Tibial nerve (tissue), 4 donors: ENCODE measurements at regions not wholly inside any gene's neighbourhood (a gene's known extent, or its start where the extent isn't known, plus 50 kb on each side); places are given as distances from the start of the nearest gene placed in this dataset.

ENCODE experiments used
- DNase-seq, 2 donors: peaks; one replicate each; pipeline ENCODE4 v3.0.0-alpha.2; 2019; ENCODE audit warnings: low spot score in 2 of 2
- H3K27ac ChIP-seq, 4 donors: fragments of 200-600 bp; sonication (generic) in 3 of 4; one replicate each; pipeline ENCODE4 v1.5.1; 2017 to 2019; ENCODE audit warnings: mild to moderate bottlenecking in 1 of 4
- H3K27me3 ChIP-seq, 2 donors: fragments of 200-600 bp; sonication (generic) in 1 of 2; one replicate each; pipeline versions ENCODE4 v1.5.1 to v1.6.0; 2017 to 2019
- H3K36me3 ChIP-seq, 3 donors: fragments of 200-600 bp; sonication (generic); one replicate each; pipeline ENCODE4 v1.5.1; 2018 to 2019
- H3K4me1 ChIP-seq, 4 donors: fragments of 200-600 bp; sonication (generic) in 3 of 4; one replicate each; pipeline ENCODE4 v1.5.1; 2017 to 2019
- H3K4me3 ChIP-seq, 4 donors: fragments of 200-600 bp; sonication (generic) in 3 of 4; one replicate each; pipeline ENCODE4 v1.5.1; 2017 to 2019; ENCODE audit warnings: mild to moderate bottlenecking in 1 of 4, moderate library complexity in 1 of 4
- H3K9me3 ChIP-seq, 4 donors: fragments of 200-600 bp; sonication (generic) in 3 of 4; one replicate each; pipeline ENCODE4 v1.5.1; 2017 to 2019
- EP300 ChIP-seq, 2 donors: sonication (generic); formaldehyde crosslinking; IDR thresholded peaks; one replicate each; pipeline ENCODE4 v1.6.1; 2017; ENCODE audit warnings: antibody characterized with exemption in 2 of 2, mild to moderate bottlenecking in 1 of 2
- POLR2A ChIP-seq, 2 donors: fragments of 450-650 bp; IDR thresholded peaks; one replicate each; pipeline ENCODE4 v1.6.1; 2017; ENCODE audit warnings: antibody characterized with exemption in 2 of 2, mild to moderate bottlenecking in 2 of 2, moderate library complexity in 2 of 2
- WGBS, 2 donors: methylation state at CpG; one replicate each; pipeline ENCODE4 v1.1.5; 2018; 5-methylcytosine and 5-hydroxymethylcytosine counted together
- TF ChIP-seq, protein P1 (sequence below), 5 experiments: fragments of 200-600 bp in 3 of 5; fragments of 450-650 bp in 2 of 5; sonication (generic) in 3 of 5; IDR thresholded peaks; one replicate each; pipeline ENCODE4 v1.5.1; 2016 to 2019; ENCODE audit warnings: antibody characterized with exemption in 5 of 5, mild to moderate bottlenecking in 3 of 5, moderate library complexity in 2 of 5

DNA sequence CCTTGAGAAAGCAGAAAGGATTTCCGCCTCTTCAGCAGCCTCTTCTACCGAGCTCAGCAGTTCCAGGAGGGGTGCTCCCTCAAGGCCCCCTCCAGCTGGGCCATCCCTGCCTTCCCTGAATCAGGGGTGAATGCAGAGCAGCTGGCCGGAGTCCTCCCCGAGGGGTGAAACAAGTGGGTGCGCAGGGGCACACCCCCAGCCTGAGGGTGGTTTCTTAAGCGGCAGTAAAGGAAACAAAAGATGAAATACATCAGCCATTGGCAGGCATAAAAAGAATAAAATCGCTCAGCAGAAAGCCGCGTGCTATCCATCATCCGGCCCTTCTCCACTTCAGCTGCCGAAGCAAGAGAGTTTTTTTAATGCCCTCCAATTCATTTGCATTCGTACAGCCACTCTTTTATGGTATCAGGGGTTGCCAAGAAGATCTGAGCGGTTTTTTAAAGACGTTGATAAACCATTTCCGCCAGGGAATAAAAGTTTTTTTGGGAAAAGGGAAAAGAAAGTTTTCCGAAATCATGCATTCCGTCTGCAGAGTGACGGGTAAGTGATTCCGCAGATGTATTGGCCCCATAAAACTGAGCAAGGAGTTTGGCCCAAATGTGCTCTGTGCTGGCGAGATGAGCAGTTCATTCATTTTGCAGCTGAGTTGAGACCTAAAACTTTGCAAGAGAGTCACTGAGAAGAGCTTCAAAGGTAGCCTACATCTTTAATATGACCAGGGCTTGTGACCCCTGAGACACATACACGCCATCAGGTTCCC, 73.7 kb upstream of the ZC3H12A start:
- no peaks in the 10 kb centered on the region for H3K4me1 ChIP-seq
- no peaks in the 10 kb centered on the region for H3K9me3 ChIP-seq
- no peak overlapping the region for H3K4me3 ChIP-seq
- no peaks in the 10 kb centered on the region for H3K36me3 ChIP-seq
- H3K27ac ChIP-seq: no peak overlapping the region
- no peak for DNase-seq
- 34 to 53% methylated on average over 21 of the region's 21 CpGs for WGBS, 2 donors
- no peaks in the 10 kb centered on the region for H3K27me3 ChIP-seq
- no peak for TF ChIP-seq POLR2A (IDR thresholded peaks at IDR 0.05)
- TF ChIP-seq EP300 (IDR thresholded peaks at IDR 0.05): no peak
- TF ChIP-seq, protein P1, sequence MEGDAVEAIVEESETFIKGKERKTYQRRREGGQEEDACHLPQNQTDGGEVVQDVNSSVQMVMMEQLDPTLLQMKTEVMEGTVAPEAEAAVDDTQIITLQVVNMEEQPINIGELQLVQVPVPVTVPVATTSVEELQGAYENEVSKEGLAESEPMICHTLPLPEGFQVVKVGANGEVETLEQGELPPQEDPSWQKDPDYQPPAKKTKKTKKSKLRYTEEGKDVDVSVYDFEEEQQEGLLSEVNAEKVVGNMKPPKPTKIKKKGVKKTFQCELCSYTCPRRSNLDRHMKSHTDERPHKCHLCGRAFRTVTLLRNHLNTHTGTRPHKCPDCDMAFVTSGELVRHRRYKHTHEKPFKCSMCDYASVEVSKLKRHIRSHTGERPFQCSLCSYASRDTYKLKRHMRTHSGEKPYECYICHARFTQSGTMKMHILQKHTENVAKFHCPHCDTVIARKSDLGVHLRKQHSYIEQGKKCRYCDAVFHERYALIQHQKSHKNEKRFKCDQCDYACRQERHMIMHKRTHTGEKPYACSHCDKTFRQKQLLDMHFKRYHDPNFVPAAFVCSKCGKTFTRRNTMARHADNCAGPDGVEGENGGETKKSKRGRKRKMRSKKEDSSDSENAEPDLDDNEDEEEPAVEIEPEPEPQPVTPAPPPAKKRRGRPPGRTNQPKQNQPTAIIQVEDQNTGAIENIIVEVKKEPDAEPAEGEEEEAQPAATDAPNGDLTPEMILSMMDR (IDR thresholded peaks at IDR 0.05): no peak

DNA sequence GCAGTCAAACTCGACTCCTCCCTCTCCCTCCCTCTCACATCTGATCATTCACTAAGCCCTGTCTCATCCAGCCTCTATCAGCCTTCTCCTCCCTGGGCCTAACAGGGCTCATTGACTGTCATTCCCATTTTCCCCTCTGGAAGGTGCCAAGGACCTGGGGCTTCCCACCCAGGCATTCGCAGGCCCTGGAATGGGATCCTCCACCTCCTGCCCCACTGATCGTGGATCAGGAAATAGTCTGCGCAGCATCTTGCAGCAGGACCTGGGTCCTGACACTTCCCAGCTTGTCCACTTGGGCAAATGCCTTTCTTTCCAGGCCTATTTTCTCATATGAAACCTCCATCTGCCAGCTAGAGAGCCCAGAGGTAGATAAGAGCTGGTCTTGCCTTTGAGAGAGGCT, 71.2 kb upstream of the ZC3H12A start:
- 75 to 83% methylated on average over 4 of the region's 4 CpGs for WGBS, 2 donors
- TF ChIP-seq, protein P1 (IDR thresholded peaks at IDR 0.05): no peak
- TF ChIP-seq POLR2A (IDR thresholded peaks at IDR 0.05) (no peak), EP300 (IDR thresholded peaks at IDR 0.05) (no peak)
- DNase-seq: no peak

DNA sequence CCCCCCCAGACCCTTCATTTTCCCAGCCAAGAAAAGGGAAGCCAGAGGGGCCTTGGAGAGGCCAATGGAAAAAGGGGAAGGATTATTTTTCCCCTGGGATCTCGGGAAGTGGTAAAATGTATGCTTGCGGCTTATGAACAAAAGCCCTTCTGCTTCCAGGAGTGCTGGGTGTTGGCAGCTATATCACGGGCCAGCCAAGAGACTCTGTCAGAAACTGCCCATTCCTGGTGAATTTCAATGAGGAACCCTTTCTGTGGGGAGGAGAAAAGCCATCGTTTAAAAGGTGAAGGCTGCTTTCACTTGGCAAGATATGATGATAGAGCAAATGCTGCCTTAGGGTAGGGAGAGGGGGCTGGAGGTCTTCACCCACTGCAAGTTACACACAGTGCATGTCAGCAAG, 69.7 kb upstream of the ZC3H12A start:
- Histone ChIP-seq H3K4me1 (no peaks in the 10 kb centered on the region), H3K27ac (no peak overlapping the region), H3K36me3 (no peaks in the 10 kb centered on the region), H3K27me3 (no peaks in the 10 kb centered on the region), H3K9me3 (no peaks in the 10 kb centered on the region), H3K4me3 (no peak overlapping the region)
- TF ChIP-seq POLR2A (IDR thresholded peaks at IDR 0.05): no peak
- TF ChIP-seq EP300 (IDR thresholded peaks at IDR 0.05): no peak
- 43 to 51% methylated on average over 4 of the region's 4 CpGs for WGBS, 2 donors
- no peak for DNase-seq

More for the DNA sequence above, 71.2 kb upstream of the ZC3H12A start:
- H3K9me3 ChIP-seq: no peaks in the 10 kb centered on the region
- H3K4me3 ChIP-seq: no peak overlapping the region
- no peaks in the 10 kb centered on the region for H3K27me3 ChIP-seq
- no peak overlapping the region for H3K27ac ChIP-seq
- no peaks in the 10 kb centered on the region for H3K36me3 ChIP-seq
- no peaks in the 10 kb centered on the region for H3K4me1 ChIP-seq

DNA sequence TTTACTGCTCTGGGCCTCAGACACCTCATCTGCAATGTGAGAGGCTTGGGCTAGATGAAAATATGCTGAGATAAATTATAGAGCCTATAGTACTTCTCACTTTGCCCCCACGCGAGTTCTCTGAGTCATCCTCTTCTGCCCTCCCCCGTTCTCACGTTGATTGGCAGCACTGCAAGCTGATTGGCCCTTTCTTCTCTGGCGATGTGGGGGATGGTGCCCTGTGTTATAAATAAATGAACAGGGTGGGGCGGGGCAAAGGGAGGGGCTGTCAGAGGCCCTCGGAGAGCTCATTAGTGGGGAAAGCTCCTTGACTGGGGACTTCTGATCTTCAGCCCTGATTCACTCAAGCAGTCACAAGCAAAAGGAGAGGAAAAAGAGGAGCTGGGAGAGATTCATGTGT, 64.3 kb upstream of the ZC3H12A start:
- Histone ChIP-seq H3K27me3 (peaks cover 0 to 8% of the 10 kb centered on the region in 2 donors), H3K9me3 (peaks cover 0 to 7% (median 0%) of the 10 kb centered on the region in 4 donors), H3K4me1 (no peaks in the 10 kb centered on the region), H3K36me3 (no peaks in the 10 kb centered on the region), H3K27ac (no peak overlapping the region), H3K4me3 (no peak overlapping the region)
- DNase-seq: no peak
- TF ChIP-seq, protein P1 (IDR thresholded peaks at IDR 0.05): no peak
- 22 to 25% methylated on average over 7 of the region's 7 CpGs for WGBS, 2 donors

DNA sequence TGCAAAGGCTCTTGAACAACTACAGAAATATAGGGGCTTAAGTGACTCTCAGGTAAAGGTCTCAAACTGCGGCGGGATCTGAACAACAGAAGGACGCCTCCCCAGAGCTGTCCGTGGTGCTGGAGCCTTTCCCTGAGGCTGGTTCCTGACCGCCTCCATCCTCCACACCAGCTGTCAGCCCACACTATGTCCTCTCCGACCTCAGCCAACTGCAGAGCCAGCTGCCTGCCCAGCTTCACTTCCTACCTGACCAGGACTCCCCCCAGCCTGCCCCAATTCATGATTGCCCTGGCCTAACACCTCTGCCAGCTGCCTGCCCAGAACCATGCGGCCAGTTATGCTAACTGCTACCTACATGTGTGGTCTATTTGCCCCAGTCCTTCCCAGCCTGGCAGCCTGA, 63.6 kb upstream of the ZC3H12A start:
- H3K36me3 ChIP-seq: no peaks in the 10 kb centered on the region
- no peak overlapping the region for H3K27ac ChIP-seq
- 15 to 16% methylated on average over 6 to 7 of the region's 7 CpGs for WGBS, 2 donors
- peaks cover 0 to 14% (median 0%) of the 10 kb centered on the region in 4 donors for H3K9me3 ChIP-seq
- H3K4me3 ChIP-seq: no peak overlapping the region
- DNase-seq: no peak
- H3K27me3 ChIP-seq: peaks cover 0 to 8% of the 10 kb centered on the region in 2 donors
- TF ChIP-seq POLR2A (IDR thresholded peaks at IDR 0.05) (no peak), EP300 (IDR thresholded peaks at IDR 0.05) (no peak)
- TF ChIP-seq, protein P1 (IDR thresholded peaks at IDR 0.05): no peak
- no peaks in the 10 kb centered on the region for H3K4me1 ChIP-seq
